ENCODE measurements at regions not wholly inside any gene's neighbourhood (a gene's known extent, or its start where the extent isn't known, plus 50 kb on each side); places are given as distances from the start of the nearest gene placed in this dataset.

DNA sequence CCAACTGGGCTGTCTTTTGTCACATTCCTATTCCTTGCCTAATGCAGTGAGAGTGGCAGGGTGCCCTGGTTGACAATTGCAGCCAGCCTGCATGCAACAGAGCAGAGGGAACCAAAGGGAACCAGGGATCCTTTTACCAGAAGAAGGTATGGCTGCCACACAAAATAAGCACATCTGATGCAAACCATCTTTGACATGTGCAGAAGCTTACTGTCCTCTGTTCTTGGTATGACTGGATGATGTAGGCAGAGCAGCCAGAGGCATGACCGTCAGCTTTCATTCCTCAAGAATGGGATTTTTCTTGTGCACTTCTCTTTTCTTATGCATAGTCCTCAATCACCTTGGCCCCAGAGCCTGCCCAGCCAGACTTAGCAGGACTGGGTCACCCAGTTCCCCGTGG is 116.1 kb downstream of the UQCRFS1 start:
- intact Hi-C loops (cut with DNase I), result no loop called here
- no peak for TF ChIP-seq POLR2A (IDR thresholded peaks at IDR 0.05)
- TF ChIP-seq EP300 (IDR thresholded peaks at IDR 0.05), result no peak
- TF ChIP-seq, protein P1, sequence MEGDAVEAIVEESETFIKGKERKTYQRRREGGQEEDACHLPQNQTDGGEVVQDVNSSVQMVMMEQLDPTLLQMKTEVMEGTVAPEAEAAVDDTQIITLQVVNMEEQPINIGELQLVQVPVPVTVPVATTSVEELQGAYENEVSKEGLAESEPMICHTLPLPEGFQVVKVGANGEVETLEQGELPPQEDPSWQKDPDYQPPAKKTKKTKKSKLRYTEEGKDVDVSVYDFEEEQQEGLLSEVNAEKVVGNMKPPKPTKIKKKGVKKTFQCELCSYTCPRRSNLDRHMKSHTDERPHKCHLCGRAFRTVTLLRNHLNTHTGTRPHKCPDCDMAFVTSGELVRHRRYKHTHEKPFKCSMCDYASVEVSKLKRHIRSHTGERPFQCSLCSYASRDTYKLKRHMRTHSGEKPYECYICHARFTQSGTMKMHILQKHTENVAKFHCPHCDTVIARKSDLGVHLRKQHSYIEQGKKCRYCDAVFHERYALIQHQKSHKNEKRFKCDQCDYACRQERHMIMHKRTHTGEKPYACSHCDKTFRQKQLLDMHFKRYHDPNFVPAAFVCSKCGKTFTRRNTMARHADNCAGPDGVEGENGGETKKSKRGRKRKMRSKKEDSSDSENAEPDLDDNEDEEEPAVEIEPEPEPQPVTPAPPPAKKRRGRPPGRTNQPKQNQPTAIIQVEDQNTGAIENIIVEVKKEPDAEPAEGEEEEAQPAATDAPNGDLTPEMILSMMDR (IDR thresholded peaks at IDR 0.05), result no peak
- WGBS, 3 donors, result 54 to 66% (median 64%) methylated on average over 2 of the region's 2 CpGs

GRCh38 chr19:29093553-29093908 is 119.4 kb downstream of the UQCRFS1 start:
- TF ChIP-seq, protein P1 (IDR thresholded peaks at IDR 0.05), result no peak
- TF ChIP-seq POLR2A (IDR thresholded peaks at IDR 0.05) (no peak), EP300 (IDR thresholded peaks at IDR 0.05) (no peak)
- WGBS, 3 donors, result 69 to 82% (median 71%) methylated on average over 6 of the region's 6 CpGs
- intact Hi-C loops (cut with DNase I), result no loop called here
- Histone ChIP-seq H3K27ac (no peak overlapping the region), H3K36me3 (no peaks in the 10 kb centered on the region), H3K27me3 (no peaks in the 10 kb centered on the region), H3K9me3 (no peaks in the 10 kb centered on the region), H3K4me1 (ENCODE audit: insufficient read depth) (no peaks in the 10 kb centered on the region), H3K4me3 (no peak overlapping the region)
- no peak for DNase-seq

More for the DNA sequence above, 116.1 kb downstream of the UQCRFS1 start:
- Histone ChIP-seq H3K27me3 (no peaks in the 10 kb centered on the region), H3K27ac (no peak overlapping the region), H3K36me3 (no peaks in the 10 kb centered on the region), H3K4me1 (ENCODE audit: insufficient read depth) (no peaks in the 10 kb centered on the region), H3K9me3 (no peaks in the 10 kb centered on the region), H3K4me3 (no peak overlapping the region)
- no peak for DNase-seq

- TF ChIP-seq, protein P1 (IDR thresholded peaks at IDR 0.05), result no peak
- no peak for TF ChIP-seq POLR2A (IDR thresholded peaks at IDR 0.05)
- TF ChIP-seq EP300 (IDR thresholded peaks at IDR 0.05), result no peak
- Histone ChIP-seq H3K4me1 (ENCODE audit: insufficient read depth) (no peaks in the 10 kb centered on the region), H3K4me3 (no peak overlapping the region), H3K36me3 (no peaks in the 10 kb centered on the region), H3K27me3 (no peaks in the 10 kb centered on the region), H3K9me3 (no peaks in the 10 kb centered on the region), H3K27ac (no peak overlapping the region)
- WGBS, 3 donors, result 80 to 84% (median 81%) methylated on average over 41 of the region's 41 CpGs
- intact Hi-C loops (cut with DNase I), result no loop called here
- peak in 1 of 5 donors; percentile 17 for DNase-seq
Observed at GRCh38 chr19:29092712-29093552, 120.0 kb downstream of the UQCRFS1 start.

GRCh38 chr19:29090783-29091526 is 122.0 kb downstream of the UQCRFS1 start:
- WGBS, 3 donors, result 38 to 56% (median 43%) methylated on average over 7 of the region's 7 CpGs
- H3K36me3 ChIP-seq, result no peaks in the 10 kb centered on the region
- H3K4me3 ChIP-seq, result no peak overlapping the region
- intact Hi-C loops (cut with DNase I), result no loop called here
- H3K4me1 ChIP-seq (ENCODE audit: insufficient read depth), result no peaks in the 10 kb centered on the region
- no peaks in the 10 kb centered on the region for H3K27me3 ChIP-seq
- TF ChIP-seq, protein P1 (IDR thresholded peaks at IDR 0.05), result no peak
- no peak for TF ChIP-seq POLR2A (IDR thresholded peaks at IDR 0.05)
- no peak for TF ChIP-seq EP300 (IDR thresholded peaks at IDR 0.05)
- no peaks in the 10 kb centered on the region for H3K9me3 ChIP-seq
- no peak for DNase-seq
- H3K27ac ChIP-seq, result no peak overlapping the region
